GM20000 (cell line): ENCODE measurements at regions not wholly inside any gene's neighbourhood (a gene's known extent, or its start where the extent isn't known, plus 50 kb on each side); places are given as distances from the start of the nearest gene placed in this dataset.

Experiments used
- DNase-seq: peaks from one replicate; pipeline ENCODE4 v3.0.0; 2012; ENCODE audit warnings: low spot score
- CTCF ChIP-seq: IDR thresholded peaks from 2 replicates; pipeline ENCODE4 v1.5.1; 2012; ENCODE audit warnings: mild to moderate bottlenecking, control low read depth; ENCODE audit errors: extremely low read depth, missing control alignments

GRCh38 chr3:10746001-10746400, 70.0 kb upstream of the SLC6A11 start:
- no peak for TF ChIP-seq CTCF

GRCh38 chr3:10746684-10747083, 69.3 kb upstream of the SLC6A11 start:
- no peak for DNase-seq
- no peak for TF ChIP-seq CTCF

More at GRCh38 chr3:10746001-10746400, 70.0 kb upstream of the SLC6A11 start:
- DNase-seq: no peak

GRCh38 chr3:10747341-10747740, 68.7 kb upstream of the SLC6A11 start:
- no peak for TF ChIP-seq CTCF
- no peak for DNase-seq

GRCh38 chr3:10748040-10748439, 68.0 kb upstream of the SLC6A11 start:
- no peak for TF ChIP-seq CTCF
- DNase-seq: no peak

- no peak for TF ChIP-seq CTCF
- peak; percentile 63 for DNase-seq
Measured at GRCh38 chr3:10753964-10754363, 62.1 kb upstream of the SLC6A11 start.

GRCh38 chr3:10756546-10756945, 59.5 kb upstream of the SLC6A11 start:
- no peak for DNase-seq
- TF ChIP-seq CTCF: no peak

- DNase-seq: no peak
- no peak for TF ChIP-seq CTCF
Measured at GRCh38 chr3:10757021-10757820, 58.8 kb upstream of the SLC6A11 start.
